ENCODE measurements at regions not wholly inside any gene's neighbourhood (a gene's known extent, or its start where the extent isn't known, plus 50 kb on each side); places are given as distances from the start of the nearest gene placed in this dataset.

GRCh38 chr7:131616487-131617200 lies 60.2 kb upstream of the PODXL start:
- TF ChIP-seq EZH2 (IDR thresholded peaks at IDR 0.05) = no peak
- no peak for TF ChIP-seq POLR2AphosphoS5 (IDR thresholded peaks at IDR 0.05; ENCODE audit: borderline replicate concordance, low read depth, low read length)
